Activated T-helper 1 cell treated with anti-CD3 and anti-CD28 coated beads, Interleukin-12 subunit alpha, Interleukin-12 subunit beta, Interleukin-2, Interleukin-4 antibody, amounts not matched to agents 30 ng/mL and 10 ng/mL and 1 ng/mL, durations not matched to agents 14 hours and 24 hours and 36 hours (primary cell): ENCODE measurements at regions not wholly inside any gene's neighbourhood (a gene's known extent, or its start where the extent isn't known, plus 50 kb on each side); places are given as distances from the start of the nearest gene placed in this dataset.

Experiments
- DNase-seq: peaks from one replicate; pipeline ENCODE4 v3.0.0; 2021; ENCODE audit warnings: low spot score
- H3K27ac Mint-ChIP-seq: one replicate; pipeline ENCODE4 v1.8.0; 2021; ENCODE audit warnings: mild to moderate bottlenecking, mixed read lengths
- H3K27me3 Mint-ChIP-seq: one replicate; pipeline ENCODE4 v1.8.0; 2022; ENCODE audit warnings: mild to moderate bottlenecking, moderate library complexity, mixed read lengths; ENCODE audit not compliant: insufficient read depth
- H3K36me3 Mint-ChIP-seq: one replicate; pipeline ENCODE4 v1.8.0; 2021; ENCODE audit warnings: low read depth, mixed read lengths
- H3K4me1 Mint-ChIP-seq: one replicate; pipeline ENCODE4 v1.8.0; 2021; ENCODE audit warnings: low read depth, mixed read lengths
- H3K4me3 Mint-ChIP-seq: one replicate; pipeline ENCODE4 v1.8.0; 2021; ENCODE audit warnings: mild to moderate bottlenecking, moderate library complexity, mixed read lengths
- H3K9me3 Mint-ChIP-seq: one replicate; pipeline ENCODE4 v1.8.0; 2021; ENCODE audit warnings: mixed read lengths
- intact Hi-C: fragments of 100-400 bp; cut with micrococcal nuclease; formaldehyde crosslinking; loops from one replicate; pipeline ENCODE4 v1.15.1; 2024

- Mint-ChIP-seq H3K4me1 (no peaks in the 10 kb centered on the region), H3K9me3 (peaks cover 3% of the 10 kb centered on the region), H3K36me3 (no peaks in the 10 kb centered on the region), H3K27ac (no peak overlapping the region), H3K4me3 (no peak overlapping the region), H3K27me3 (no peaks in the 10 kb centered on the region)
- intact Hi-C loops = no loop called here
- no peak for DNase-seq
Observed at GRCh38 chr19:33938821-33939220, 142.2 kb downstream of the KCTD15 start.

- Mint-ChIP-seq H3K4me3 (no peak overlapping the region), H3K27me3 (no peaks in the 10 kb centered on the region), H3K36me3 (no peaks in the 10 kb centered on the region), H3K9me3 (no peaks in the 10 kb centered on the region), H3K27ac (no peak overlapping the region), H3K4me1 (no peaks in the 10 kb centered on the region)
- intact Hi-C loops = no loop called here
- DNase-seq = no peak
Observed at GRCh38 chr19:33941133-33941532, 144.5 kb downstream of the KCTD15 start.

DNA sequence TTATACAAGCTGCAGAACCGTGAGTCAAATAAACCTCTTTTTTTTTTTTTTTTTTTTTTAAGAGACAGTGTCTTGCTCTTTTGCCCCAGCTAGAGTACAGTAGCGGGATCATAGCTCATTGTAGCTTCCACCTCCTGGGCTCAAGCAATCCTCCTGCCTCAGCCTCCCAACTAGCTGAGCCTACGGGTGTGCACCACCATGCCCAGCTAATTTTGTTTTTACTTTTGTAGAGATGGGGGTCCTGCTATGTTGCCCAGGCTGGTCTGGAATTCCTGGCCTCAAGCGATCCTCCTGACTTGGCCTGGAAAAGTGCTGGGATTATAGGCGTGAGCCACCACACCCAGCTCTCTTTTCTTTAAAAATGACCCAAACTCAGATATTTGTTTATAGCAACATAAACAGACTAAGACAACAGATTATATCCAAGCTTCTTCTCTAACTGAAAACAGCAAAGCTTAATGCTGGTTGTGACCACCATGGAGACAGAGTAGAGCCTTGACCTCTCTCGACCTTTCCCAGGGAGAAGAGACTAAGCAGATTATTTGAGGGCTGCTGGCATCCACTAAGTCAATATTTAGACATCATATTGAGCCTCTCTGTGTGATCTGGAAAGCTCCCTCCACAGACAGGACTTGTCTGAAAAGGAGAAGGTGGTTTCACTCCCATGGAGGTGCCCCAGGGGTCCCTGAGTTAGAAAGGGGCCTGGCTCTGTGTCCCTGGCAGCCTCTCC lies 150.0 kb downstream of the KCTD15 start:
- intact Hi-C loops = no loop called here
- Mint-ChIP-seq H3K36me3 (no peaks in the 10 kb centered on the region), H3K4me1 (no peaks in the 10 kb centered on the region), H3K27ac (no peak overlapping the region), H3K9me3 (no peaks in the 10 kb centered on the region), H3K4me3 (no peak overlapping the region), H3K27me3 (no peaks in the 10 kb centered on the region)
- no peak for DNase-seq

DNA sequence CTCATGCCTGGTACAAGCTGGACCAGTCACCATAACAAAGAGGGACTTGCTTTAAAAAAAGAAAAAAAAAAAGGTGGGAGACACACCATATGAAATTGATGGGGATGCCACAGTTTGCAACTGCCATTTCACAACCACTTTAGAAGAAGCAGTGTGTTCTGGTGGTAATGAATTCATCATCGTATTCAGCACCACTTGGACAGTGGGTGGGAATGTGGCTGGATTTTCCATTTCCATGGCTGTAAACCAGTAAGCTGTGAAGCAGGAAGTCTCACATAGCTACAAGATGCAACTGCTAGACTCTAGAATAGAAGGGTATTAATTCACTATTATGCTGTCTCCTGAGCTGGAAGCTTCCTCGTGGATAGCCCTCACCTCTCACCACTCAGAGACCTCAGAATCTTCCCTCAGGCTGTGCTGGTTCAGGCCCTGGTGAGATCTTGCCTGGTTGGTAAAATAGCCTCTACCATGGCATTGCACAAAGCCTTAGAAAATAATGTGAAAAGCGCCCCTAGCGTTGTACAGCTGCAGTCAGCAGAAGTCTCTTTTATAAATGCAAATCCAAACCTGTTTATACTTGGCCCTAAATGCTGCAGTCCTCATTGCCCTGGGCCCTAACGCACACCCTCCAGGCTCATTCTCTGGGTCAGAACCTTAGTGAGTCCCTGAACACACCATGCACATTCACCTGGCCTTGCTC lies 150.7 kb downstream of the KCTD15 start:
- no peak for DNase-seq
- Mint-ChIP-seq H3K9me3 (no peaks in the 10 kb centered on the region), H3K4me1 (no peaks in the 10 kb centered on the region), H3K27me3 (no peaks in the 10 kb centered on the region), H3K4me3 (no peak overlapping the region), H3K27ac (no peak overlapping the region), H3K36me3 (no peaks in the 10 kb centered on the region)
- intact Hi-C loops = no loop called here

GRCh38 chr19:33948651-33949335 lies 152.1 kb downstream of the KCTD15 start:
- intact Hi-C loops = no loop called here
- Mint-ChIP-seq H3K27me3 (no peaks in the 10 kb centered on the region), H3K4me1 (no peaks in the 10 kb centered on the region), H3K9me3 (no peaks in the 10 kb centered on the region), H3K36me3 (no peaks in the 10 kb centered on the region), H3K4me3 (no peak overlapping the region), H3K27ac (no peak overlapping the region)
- no peak for DNase-seq

DNA sequence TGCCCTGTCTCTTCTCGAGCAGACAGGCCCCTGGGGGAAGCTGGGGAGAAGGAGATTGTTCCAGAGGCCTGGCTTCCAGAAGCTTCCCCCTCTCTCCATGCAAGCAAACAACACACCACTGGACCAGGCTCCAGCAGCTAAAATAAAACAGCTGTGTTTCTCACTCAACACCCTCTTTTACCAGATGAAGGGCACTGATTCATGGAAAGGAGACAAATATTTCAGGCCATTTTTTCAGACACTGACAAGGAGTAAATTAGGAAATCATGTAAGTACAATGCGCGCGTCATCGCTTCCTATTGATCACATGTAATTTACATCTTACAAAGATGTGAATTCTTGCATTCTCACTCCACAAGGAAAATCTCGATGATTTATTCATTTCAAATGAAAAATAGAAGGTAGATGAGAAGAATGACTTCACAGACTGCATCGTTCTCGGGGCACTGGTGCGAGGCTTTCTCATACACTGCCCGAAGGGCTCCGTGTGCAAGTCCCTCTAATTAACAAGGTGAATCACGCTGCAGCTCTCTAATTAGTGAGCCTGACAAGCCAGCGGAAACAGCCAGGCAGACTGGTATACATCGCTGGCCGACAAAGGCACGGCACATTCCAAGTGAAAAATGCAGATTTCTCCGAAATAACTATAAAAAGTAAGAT lies 153.6 kb downstream of the KCTD15 start:
- Mint-ChIP-seq H3K27ac (no peak overlapping the region), H3K9me3 (no peaks in the 10 kb centered on the region), H3K27me3 (no peaks in the 10 kb centered on the region), H3K4me3 (no peak overlapping the region), H3K4me1 (no peaks in the 10 kb centered on the region), H3K36me3 (no peaks in the 10 kb centered on the region)
- intact Hi-C loops = no loop called here
- DNase-seq = no peak

GRCh38 chr19:33953023-33953422 lies 156.4 kb downstream of the KCTD15 start:
- Mint-ChIP-seq H3K36me3 (no peaks in the 10 kb centered on the region), H3K4me3 (no peak overlapping the region), H3K27me3 (no peaks in the 10 kb centered on the region), H3K27ac (no peak overlapping the region), H3K9me3 (no peaks in the 10 kb centered on the region), H3K4me1 (no peaks in the 10 kb centered on the region)
- no peak for DNase-seq
- intact Hi-C loops = no loop called here

- H3K36me3 Mint-ChIP-seq = no peaks in the 10 kb centered on the region
- H3K4me1 Mint-ChIP-seq = no peaks in the 10 kb centered on the region
- H3K27me3 Mint-ChIP-seq = no peaks in the 10 kb centered on the region
- DNase-seq = no peak
- H3K4me3 Mint-ChIP-seq = no peak overlapping the region
- H3K27ac Mint-ChIP-seq = no peak overlapping the region
- intact Hi-C loops = no loop called here
- no peaks in the 10 kb centered on the region for H3K9me3 Mint-ChIP-seq
Observed at GRCh38 chr19:33953592-33953991, 156.9 kb downstream of the KCTD15 start.

DNA sequence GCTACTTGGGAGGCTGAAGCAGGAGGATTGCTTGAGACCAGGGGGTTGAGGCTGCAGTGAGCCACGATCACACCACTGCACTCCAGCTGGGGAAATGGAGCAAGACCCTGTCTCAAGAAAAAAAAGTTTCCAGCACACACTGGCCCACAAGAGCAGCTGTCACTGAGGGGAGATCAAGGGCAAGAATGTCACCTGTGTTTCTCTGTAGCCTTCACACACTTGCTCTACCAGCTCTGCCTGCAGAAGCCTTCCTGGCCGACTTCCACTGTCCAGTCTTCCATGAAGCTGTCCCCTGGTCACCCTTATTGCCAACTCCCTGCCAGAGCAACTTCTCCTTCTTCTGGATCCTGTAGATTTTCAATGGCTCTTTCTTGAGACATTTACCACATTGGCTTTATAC lies 158.0 kb downstream of the KCTD15 start:
- Mint-ChIP-seq H3K9me3 (no peaks in the 10 kb centered on the region), H3K27me3 (no peaks in the 10 kb centered on the region), H3K36me3 (no peaks in the 10 kb centered on the region), H3K4me1 (no peaks in the 10 kb centered on the region), H3K27ac (no peak overlapping the region), H3K4me3 (no peak overlapping the region)
- DNase-seq = no peak
- intact Hi-C loops = no loop called here

GRCh38 chr19:33956941-33957340 lies 160.3 kb downstream of the KCTD15 start:
- Mint-ChIP-seq H3K27ac (no peak overlapping the region), H3K4me3 (no peak overlapping the region), H3K36me3 (no peaks in the 10 kb centered on the region), H3K4me1 (no peaks in the 10 kb centered on the region), H3K27me3 (peaks cover 1% of the 10 kb centered on the region), H3K9me3 (no peaks in the 10 kb centered on the region)
- no peak for DNase-seq
- intact Hi-C loops = no loop called here

GRCh38 chr19:33957804-33958203 lies 161.1 kb downstream of the KCTD15 start:
- Mint-ChIP-seq H3K4me1 (no peaks in the 10 kb centered on the region), H3K36me3 (no peaks in the 10 kb centered on the region), H3K9me3 (no peaks in the 10 kb centered on the region), H3K27me3 (peaks cover 1% of the 10 kb centered on the region), H3K27ac (no peak overlapping the region), H3K4me3 (no peak overlapping the region)
- no peak for DNase-seq
- intact Hi-C loops = no loop called here

DNA sequence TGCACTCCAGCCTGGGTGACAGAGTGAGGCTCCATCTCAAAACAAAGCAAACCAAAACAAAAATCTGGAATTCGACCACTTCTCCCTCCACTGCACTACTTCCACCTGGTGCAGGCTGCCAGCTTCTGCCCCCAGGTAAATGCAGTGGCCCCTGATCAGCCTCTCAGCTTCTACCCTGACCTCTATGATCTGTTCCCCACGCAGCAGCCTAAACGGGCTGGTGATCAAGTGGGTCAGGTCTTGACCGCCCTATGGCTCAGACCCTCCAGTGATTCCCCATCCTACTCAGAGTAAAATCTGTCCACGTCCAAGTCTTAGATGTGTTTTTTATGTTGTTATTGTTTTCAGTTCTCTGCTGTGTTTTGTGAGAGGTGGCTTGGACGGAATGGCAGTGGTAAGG lies 163.9 kb downstream of the KCTD15 start:
- Mint-ChIP-seq H3K4me3 (no peak overlapping the region), H3K27ac (no peak overlapping the region), H3K27me3 (peaks cover 1% of the 10 kb centered on the region), H3K36me3 (no peaks in the 10 kb centered on the region), H3K9me3 (no peaks in the 10 kb centered on the region), H3K4me1 (no peaks in the 10 kb centered on the region)
- DNase-seq = no peak
- intact Hi-C loops = no loop called here

- intact Hi-C loops = no loop called here
- Mint-ChIP-seq H3K27me3 (peaks cover 1% of the 10 kb centered on the region), H3K9me3 (no peaks in the 10 kb centered on the region), H3K4me3 (no peak overlapping the region), H3K36me3 (no peaks in the 10 kb centered on the region), H3K4me1 (no peaks in the 10 kb centered on the region), H3K27ac (no peak overlapping the region)
- no peak for DNase-seq
Observed at GRCh38 chr19:33962161-33962560, 165.5 kb downstream of the KCTD15 start.
